ENCODE measurements at regions not wholly inside any gene's neighbourhood (a gene's known extent, or its start where the extent isn't known, plus 50 kb on each side); places are given as distances from the start of the nearest gene placed in this dataset.

DNA sequence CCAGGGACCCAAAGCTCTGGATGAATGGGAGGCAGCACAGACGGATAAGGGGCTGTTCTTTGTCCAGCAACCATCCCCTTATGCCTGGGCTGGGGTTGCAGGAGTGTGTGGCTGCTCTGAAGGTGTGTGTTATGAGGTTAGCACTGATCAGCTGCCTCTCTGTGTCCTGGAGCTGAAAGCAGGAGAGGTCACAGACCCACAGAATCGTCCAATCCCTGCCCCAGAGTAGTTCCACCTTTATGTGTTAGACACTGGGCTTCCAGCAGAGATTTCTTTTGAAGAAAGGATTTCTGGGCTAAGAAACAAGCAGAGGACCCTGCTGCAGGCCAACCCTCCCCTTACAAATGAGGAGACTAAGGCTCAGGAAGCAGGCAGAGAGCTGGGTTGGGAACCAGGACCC, 62.4 kb downstream of the ARL6IP4 start:
- no peak overlapping the region for H3K4me3 ChIP-seq (ENCODE audit: control insufficient read depth, low read depth, low read length)
- no peak for DNase-seq (ENCODE audit: low read depth)
- TF ChIP-seq, protein P1, sequence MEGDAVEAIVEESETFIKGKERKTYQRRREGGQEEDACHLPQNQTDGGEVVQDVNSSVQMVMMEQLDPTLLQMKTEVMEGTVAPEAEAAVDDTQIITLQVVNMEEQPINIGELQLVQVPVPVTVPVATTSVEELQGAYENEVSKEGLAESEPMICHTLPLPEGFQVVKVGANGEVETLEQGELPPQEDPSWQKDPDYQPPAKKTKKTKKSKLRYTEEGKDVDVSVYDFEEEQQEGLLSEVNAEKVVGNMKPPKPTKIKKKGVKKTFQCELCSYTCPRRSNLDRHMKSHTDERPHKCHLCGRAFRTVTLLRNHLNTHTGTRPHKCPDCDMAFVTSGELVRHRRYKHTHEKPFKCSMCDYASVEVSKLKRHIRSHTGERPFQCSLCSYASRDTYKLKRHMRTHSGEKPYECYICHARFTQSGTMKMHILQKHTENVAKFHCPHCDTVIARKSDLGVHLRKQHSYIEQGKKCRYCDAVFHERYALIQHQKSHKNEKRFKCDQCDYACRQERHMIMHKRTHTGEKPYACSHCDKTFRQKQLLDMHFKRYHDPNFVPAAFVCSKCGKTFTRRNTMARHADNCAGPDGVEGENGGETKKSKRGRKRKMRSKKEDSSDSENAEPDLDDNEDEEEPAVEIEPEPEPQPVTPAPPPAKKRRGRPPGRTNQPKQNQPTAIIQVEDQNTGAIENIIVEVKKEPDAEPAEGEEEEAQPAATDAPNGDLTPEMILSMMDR (conservative IDR thresholded peaks at IDR 0.05; ENCODE audit: control insufficient read depth, insufficient read depth, low read depth, low read length): no peak

GRCh38 chr12:123041811-123042655, 61.6 kb downstream of the ARL6IP4 start:
- no peak overlapping the region for H3K4me3 ChIP-seq (ENCODE audit: control insufficient read depth, low read depth, low read length)
- DNase-seq (ENCODE audit: low read depth): peak; percentile 23
- TF ChIP-seq, protein P1 (conservative IDR thresholded peaks at IDR 0.05; ENCODE audit: control insufficient read depth, insufficient read depth, low read depth, low read length): no peak

DNA sequence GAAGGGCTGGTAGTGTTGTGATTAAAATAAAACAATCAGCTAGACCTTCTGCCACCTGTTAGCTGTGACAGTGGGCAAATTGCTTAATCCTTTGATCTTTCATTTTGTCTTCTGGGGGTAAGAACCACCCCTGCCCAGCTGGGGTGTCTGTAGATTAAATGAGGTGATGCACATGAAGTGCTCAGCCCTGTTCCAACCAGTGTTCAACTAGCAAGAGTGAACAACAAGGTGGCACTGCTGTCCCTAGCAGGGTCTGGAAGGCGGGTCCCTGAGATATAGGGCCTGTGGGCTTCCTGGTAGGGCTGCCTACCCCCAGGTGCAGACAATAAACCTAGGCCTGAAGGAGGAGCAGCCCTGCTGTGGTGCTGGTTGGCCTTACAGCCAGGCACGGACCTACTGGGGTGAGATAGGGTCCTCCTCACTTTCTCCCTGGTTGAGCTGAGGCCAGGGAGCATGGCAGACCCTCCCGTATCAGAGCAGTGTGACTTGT, 60.6 kb downstream of the ARL6IP4 start:
- DNase-seq (ENCODE audit: low read depth): no peak
- TF ChIP-seq, protein P1 (conservative IDR thresholded peaks at IDR 0.05; ENCODE audit: control insufficient read depth, insufficient read depth, low read depth, low read length): no peak
- H3K4me3 ChIP-seq (ENCODE audit: control insufficient read depth, low read depth, low read length): no peak overlapping the region

DNA sequence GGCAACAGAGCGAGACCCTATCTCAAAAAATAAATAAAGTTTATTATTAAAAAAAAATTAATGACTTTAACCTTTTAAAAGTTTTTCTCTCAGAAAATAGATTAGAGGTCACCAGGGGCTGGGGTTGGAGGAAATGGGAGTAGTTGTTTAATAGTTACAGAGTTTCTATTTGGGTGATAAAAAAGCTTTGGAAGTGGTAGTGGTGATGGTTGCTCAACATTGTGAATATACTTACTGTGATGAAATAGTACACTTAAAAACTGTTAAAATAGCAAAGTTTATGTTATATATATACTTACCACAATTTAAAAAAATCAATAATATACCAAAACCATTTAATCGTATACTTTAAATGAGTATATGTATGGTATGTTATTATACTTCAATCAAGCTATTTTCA, 59.6 kb downstream of the ARL6IP4 start:
- TF ChIP-seq, protein P1 (conservative IDR thresholded peaks at IDR 0.05; ENCODE audit: control insufficient read depth, insufficient read depth, low read depth, low read length): no peak
- DNase-seq (ENCODE audit: low read depth): no peak
- H3K4me3 ChIP-seq (ENCODE audit: control insufficient read depth, low read depth, low read length): no peak overlapping the region

DNA sequence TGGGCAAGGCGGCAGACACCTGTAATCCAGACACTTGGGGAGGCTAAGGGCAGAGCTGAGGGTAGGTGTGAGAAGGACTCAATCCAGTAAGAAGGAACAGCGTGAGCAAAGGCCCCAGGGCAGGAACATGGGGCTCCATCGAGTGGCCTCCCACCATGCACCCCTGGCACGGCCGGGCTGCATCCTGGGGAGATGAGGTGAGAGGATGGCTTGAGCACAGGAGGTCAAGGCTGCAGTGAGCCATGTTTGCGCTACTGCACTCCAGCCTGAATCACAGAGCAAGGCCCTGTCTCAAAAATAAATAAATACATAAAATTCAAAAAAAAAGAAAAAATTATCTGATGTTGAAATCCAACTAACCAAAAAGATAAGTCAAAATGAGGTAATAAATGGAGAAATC, 58.5 kb downstream of the ARL6IP4 start:
- H3K4me3 ChIP-seq (ENCODE audit: control insufficient read depth, low read depth, low read length): no peak overlapping the region
- TF ChIP-seq, protein P1 (conservative IDR thresholded peaks at IDR 0.05; ENCODE audit: control insufficient read depth, insufficient read depth, low read depth, low read length): no peak
- no peak for DNase-seq (ENCODE audit: low read depth)

GRCh38 chr12:123038486-123038885, 58.0 kb downstream of the ARL6IP4 start:
- H3K4me3 ChIP-seq (ENCODE audit: control insufficient read depth, low read depth, low read length): no peak overlapping the region
- TF ChIP-seq, protein P1 (conservative IDR thresholded peaks at IDR 0.05; ENCODE audit: control insufficient read depth, insufficient read depth, low read depth, low read length): no peak
- no peak for DNase-seq (ENCODE audit: low read depth)
